Fibroblast of mammary gland (primary cell): ENCODE measurements at regions not wholly inside any gene's neighbourhood (a gene's known extent, or its start where the extent isn't known, plus 50 kb on each side); places are given as distances from the start of the nearest gene placed in this dataset.

ENCODE experiments used
- DNase-seq: peaks from one replicate; pipeline ENCODE4 v3.0.0-alpha.2; 2010; ENCODE audit warnings: low read depth
- H3K4me3 ChIP-seq: 2 replicates; pipeline ENCODE4 v1.5.1; 2011; ENCODE audit warnings: low read depth, mild to moderate bottlenecking, low read length, moderate library complexity; ENCODE audit not compliant: control insufficient read depth
- CTCF ChIP-seq: conservative IDR thresholded peaks from 2 replicates; pipeline ENCODE4 v1.5.1; 2011; ENCODE audit warnings: low read depth, low read length, inconsistent platforms; ENCODE audit not compliant: control insufficient read depth, insufficient read depth

- no peak overlapping the region for H3K4me3 ChIP-seq
- no peak for DNase-seq
- no peak for TF ChIP-seq CTCF
Measured at GRCh38 chr2:56648802-56649201, 465.0 kb downstream of the CCDC85A start.

DNA sequence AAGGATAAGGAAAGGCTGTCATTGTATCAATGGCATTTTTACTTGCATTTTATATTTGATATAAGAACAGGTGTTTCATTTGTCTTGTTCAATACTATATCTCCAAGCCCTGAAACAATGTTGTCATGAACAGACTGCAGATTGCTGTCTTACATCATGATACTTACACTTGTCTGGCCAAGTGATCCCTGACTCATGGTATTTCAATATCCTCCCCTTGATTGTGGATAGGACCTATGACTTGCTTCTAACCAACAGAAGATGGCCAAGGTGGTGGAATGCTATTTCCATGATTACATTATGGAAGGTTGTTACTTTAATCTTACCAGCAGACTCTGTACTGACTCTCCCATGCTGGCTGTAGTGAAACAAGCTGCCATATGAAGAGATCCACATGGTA, 471.1 kb downstream of the CCDC85A start:
- TF ChIP-seq CTCF = no peak
- no peak overlapping the region for H3K4me3 ChIP-seq
- peak; percentile 38 for DNase-seq

GRCh38 chr2:56656826-56657225, 473.0 kb downstream of the CCDC85A start:
- no peak for DNase-seq
- no peak for TF ChIP-seq CTCF
- H3K4me3 ChIP-seq = no peak overlapping the region

DNA sequence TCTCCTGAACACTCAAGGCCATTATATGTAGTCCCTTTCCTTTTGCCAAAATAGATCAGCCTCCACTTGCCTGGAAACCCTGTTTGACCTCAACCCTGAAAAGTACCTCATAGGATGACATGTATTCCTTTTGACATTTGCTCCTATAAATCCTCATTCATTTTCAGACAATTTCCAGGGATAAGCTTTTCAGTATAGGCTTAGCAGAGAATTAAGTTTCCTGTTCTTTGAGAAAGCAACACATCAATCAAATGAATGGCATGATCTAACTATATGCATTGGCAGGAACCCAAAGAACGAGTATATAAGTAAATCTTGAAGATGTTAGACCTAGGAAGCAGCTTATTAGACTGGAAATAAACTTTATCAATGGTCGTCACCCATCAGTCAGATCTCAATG, 483.0 kb downstream of the CCDC85A start:
- no peak for DNase-seq
- H3K4me3 ChIP-seq = no peak overlapping the region
- TF ChIP-seq CTCF = no peak

GRCh38 chr2:56671973-56672569, 488.3 kb downstream of the CCDC85A start:
- H3K4me3 ChIP-seq = no peak overlapping the region
- peak; percentile 43 for DNase-seq
- peak; percentile 18 for TF ChIP-seq CTCF

- TF ChIP-seq CTCF = no peak
- DNase-seq = no peak
- no peak overlapping the region for H3K4me3 ChIP-seq
Measured at GRCh38 chr2:56674084-56674483, 490.3 kb downstream of the CCDC85A start.

DNA sequence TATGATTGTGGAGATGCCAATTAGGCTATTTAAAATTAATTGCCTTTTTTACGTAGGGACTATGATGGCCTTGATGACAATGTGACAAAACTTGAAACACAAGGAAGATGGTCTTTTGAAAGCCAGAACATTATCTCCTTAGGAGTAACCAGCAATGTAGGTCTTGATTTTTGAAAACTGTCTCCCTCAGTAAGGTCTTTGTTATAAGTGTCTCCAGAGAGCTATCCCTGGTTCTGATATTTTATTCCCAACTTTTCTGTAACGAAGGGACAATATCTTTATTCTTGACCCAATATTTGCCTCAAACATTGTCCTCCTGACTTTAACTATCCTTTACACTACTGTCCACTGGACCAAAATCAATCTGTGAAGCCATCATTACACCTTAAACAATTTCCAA, 493.2 kb downstream of the CCDC85A start:
- DNase-seq = no peak
- no peak for TF ChIP-seq CTCF
- H3K4me3 ChIP-seq = no peak overlapping the region
